Breast epithelium (tissue), 3 donors: ENCODE measurements at regions not wholly inside any gene's neighbourhood (a gene's known extent, or its start where the extent isn't known, plus 50 kb on each side); places are given as distances from the start of the nearest gene placed in this dataset.

Experiments used
- POLR2A ChIP-seq: fragments of 450-650 bp; IDR thresholded peaks from one replicate; pipeline ENCODE4 v1.6.1; 2016; ENCODE audit warnings: antibody characterized with exemption, mild to moderate bottlenecking, moderate library complexity
- TF ChIP-seq, protein P1 (sequence below), 3 donors: fragments of 450-650 bp; IDR thresholded peaks; one replicate each; pipeline ENCODE4 v1.5.1; 2016 to 2017; ENCODE audit warnings: antibody characterized with exemption in 3 of 3, mild to moderate bottlenecking in 3 of 3, moderate library complexity in 3 of 3

DNA sequence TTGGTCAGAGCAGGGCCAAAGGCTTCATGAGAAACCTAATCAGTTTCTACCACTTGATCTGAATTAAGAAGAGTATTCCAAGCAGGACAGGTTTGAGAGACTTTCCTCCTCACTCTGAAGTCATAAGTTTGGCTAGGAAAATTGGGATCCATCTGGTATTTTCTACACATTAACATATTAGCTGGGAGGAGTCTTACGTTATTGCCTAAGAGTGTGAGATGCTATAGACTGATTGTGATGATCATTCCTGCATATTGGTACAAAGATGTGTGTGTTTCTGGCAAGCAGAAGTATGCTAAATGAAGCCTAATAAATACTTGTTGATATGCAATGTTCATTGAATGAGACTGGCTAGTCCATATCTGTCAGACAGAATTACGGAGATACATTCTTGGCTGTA is 73.5 kb upstream of the RASGRP1 start:
- TF ChIP-seq, protein P1, sequence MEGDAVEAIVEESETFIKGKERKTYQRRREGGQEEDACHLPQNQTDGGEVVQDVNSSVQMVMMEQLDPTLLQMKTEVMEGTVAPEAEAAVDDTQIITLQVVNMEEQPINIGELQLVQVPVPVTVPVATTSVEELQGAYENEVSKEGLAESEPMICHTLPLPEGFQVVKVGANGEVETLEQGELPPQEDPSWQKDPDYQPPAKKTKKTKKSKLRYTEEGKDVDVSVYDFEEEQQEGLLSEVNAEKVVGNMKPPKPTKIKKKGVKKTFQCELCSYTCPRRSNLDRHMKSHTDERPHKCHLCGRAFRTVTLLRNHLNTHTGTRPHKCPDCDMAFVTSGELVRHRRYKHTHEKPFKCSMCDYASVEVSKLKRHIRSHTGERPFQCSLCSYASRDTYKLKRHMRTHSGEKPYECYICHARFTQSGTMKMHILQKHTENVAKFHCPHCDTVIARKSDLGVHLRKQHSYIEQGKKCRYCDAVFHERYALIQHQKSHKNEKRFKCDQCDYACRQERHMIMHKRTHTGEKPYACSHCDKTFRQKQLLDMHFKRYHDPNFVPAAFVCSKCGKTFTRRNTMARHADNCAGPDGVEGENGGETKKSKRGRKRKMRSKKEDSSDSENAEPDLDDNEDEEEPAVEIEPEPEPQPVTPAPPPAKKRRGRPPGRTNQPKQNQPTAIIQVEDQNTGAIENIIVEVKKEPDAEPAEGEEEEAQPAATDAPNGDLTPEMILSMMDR (IDR thresholded peaks at IDR 0.05), result no peak
- no peak for TF ChIP-seq POLR2A
